Stimulated activated CD4-positive, alpha-beta T cell treated with anti-CD3 and anti-CD28 coated beads, Interleukin-12 subunit alpha, Interleukin-12 subunit beta, amount 100 ng/mL, for 4 hours (primary cell): ENCODE measurements at regions not wholly inside any gene's neighbourhood (a gene's known extent, or its start where the extent isn't known, plus 50 kb on each side); places are given as distances from the start of the nearest gene placed in this dataset.
A peak's percentile ranks its signal among the peaks of the same experiment; 100 is the strongest.
"Not testable (repeated sequence)": the region's sequence is repeated elsewhere in the genome, so short reads cannot be mapped to it uniquely, and the experiment has no call there.

Source experiments
- DNase-seq: peaks from one replicate; pipeline ENCODE4 v3.0.0-alpha.2; 2020

DNA sequence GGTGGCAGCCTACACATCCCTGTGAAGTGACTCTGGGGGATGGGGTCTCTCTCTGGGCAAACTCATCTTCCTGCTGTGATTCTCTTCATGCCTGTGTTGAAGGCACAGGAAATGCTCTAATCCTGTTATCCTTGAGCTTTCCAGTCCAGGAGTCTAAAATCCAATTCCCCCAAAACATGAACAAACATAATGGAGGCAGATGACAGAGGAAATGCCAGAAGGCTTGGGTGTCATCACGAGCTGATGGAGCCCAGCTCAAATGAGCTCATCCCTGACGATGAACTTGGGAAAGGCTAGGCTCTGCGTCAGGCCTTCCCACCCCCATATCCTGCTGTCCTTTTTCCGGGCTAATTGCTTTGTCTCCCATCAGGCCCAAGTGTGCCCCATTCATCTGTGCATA lies 165.9 kb upstream of the PODXL start:
- no peak for DNase-seq

DNA sequence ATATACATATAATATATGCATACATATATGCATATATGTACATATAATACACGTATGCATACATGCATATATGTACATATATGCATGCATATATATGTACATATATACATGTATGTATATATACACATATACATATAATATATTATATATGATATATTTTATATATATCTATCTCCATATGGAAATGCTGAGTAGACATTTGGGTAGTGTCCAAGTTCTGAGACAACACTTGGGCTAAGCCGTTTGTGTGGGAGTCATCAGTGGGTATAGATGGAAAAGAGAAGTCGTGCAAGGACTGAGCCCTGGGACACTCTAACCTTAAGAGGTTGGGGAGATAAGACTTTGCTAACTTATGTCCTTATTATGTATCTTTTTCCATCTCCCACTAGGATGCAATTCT lies 165.2 kb upstream of the PODXL start:
- DNase-seq, result no peak

DNA sequence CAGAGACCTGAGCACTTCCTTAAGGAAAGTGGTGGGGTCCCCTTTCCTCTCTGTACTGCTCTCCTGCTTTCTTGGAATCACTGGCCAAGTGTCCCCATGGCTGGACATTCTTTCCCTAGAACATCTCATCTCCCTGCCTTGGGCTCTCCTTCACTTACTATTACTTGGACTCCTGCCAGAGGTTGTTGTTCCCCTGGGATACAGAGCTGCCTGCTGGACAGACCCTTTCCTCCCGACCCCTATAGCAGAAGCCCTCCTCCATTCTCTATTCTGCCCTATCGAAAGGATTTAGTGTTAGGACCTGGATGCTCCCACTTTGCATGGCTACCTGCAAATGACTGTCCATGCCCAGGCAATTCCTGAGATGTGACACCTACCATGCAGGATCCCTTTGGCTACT lies 164.3 kb upstream of the PODXL start:
- DNase-seq, result no peak

DNA sequence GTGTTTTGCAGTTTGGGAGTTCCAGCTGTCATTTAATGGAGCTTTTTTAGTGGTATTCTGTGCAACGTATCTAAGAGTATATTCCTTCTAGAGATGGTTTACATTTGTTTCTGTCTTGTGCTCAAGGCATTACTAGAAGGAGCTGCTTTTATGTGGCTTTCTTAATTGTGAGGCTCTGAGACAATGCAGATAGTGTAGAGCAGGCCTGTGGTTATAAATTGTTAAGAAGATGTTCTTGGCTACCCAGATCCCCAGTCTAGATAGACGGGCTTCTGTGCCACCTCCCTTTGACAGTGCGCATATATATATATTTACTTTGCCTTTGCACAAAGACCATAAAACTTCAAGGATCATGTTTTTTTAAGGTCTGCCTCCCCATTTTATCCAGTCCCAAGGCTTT lies 160.8 kb upstream of the PODXL start:
- no peak for DNase-seq

DNA sequence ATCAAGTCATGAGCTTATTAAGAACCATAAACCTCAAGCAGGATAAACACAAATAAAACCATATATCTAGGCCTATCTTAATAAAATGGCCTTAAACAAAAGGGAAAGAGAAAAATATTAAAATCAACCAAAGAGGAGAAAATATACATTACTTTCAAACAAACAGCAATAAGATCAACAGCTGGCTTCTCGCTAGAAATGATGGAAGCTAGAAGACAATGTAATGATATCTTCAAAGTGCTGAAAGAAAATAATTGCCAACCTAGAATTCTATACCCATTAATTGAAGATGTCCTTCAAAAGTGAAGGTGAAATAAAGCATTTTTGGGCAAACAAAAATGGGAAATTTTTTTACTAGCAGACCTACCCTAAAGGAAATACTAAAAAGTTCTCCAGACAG lies 142.9 kb upstream of the PODXL start:
- DNase-seq, result no peak

DNA sequence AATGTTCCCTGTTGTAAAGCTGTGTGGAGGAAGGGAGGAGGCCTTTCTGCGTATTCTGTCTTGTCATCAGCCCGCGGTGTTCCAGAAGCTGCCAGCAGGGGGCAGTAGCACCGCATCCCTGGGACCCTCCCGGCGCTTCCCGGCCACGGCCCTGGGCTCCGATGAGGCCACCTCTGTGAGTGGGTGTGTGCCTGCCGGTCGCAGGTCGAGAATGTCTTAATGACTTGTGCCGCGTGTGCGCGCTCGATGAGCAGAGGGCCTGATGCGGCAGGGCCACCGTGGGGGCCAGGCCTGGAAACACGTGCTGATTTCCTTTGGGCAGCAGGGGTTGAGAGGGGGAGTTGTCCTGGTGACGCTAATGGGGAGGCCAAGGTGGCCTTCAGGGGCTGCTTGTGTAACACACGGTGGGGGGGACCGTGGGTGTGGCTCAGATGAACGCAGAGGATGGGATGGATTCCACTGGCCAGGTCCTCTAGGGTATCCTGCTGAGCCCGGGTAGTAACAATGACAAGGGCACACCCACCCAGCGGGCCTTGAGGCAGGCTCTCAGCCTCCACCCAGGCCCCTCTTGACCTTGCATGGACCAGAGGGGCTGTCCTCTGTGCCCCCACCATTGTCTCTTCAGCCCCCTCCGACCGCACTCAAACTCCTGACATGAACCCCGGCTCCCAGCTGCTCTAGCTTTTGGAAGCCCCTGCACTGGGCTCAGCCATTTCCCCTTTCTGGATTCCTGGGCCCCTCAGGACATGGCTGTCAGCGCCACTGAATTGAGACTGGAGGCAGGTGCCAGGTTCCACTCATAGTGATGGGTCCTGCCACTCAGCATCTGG lies 135.9 kb upstream of the PODXL start:
- peak; percentile 27 for DNase-seq

DNA sequence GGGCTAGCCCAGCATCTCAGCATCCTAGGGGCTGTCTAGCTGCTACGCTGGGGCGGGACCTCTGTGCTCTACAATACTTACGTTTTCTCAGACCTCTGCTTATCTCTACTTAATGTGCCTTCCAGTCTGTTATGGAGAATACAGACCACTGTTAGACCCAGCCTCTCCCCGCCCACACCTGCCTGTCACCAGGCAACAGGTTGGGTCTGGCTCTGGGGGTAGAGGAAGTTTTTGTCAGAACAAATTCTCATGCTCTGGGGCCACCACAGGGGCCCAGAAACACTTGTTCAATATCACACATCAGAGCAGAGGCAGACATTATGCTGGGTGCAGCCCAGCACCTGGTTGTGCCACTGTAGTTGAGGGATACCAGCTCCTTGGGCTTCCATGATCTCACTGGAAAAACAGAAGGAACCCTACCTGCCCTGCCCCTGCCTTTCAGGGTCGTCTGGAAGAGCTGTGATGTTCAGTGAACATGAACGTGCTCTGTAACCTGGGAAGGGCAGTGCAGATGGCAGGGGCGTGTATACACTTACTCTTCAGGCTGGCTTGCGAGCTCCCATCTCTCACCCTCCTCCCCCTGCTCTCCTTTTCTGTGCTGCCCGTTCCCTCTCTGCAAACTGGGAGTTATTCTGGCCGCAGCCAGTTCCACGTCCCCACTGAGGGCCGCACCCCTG lies 135.2 kb upstream of the PODXL start:
- DNase-seq, result no peak

DNA sequence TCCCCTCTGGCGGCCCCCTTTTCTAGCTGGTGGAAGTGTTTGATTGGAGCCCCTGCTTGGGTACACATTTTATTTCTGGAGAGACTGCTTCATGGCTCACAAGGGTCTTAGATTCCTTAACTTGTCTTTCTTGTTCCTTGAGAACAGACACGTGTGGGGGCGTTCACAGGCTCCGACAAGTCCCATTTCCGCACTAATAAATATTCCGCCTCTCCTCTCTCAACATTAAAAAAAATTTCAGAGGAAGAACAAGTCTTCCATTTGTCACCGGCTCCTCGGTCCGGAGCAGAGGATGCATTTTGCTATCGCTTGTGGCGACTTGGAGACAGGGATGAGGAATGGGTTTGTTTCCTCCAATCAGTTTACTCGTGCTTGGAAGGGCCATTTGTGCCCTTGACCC lies 134.0 kb upstream of the PODXL start:
- no peak for DNase-seq

DNA sequence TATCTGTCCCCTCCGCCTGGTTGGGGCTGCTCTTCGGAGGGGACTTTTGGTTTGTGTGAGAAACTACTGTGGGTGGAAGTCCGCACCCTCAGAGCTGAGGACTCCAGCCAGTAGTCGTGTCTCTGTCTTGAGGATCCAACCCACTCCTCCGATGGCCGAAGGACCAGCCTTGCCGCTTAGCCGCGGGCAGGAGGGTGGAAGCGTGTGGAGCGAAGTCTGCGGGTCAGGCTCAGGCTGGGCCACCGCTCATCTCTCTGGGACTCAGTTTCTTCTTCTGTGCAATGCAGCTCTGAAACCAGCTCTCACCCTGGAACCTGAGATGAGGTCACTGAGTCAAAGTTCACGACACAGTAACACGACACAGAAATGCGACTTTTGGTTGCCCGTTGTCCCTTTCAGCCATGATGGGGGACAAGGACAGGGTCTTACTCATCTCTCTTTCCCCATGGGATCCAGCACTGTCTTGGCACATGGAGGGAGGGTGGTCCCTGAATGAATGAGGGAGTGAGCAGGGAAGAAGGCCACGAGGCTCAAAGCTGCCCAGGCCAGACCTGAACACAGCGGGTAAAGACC lies 133.3 kb upstream of the PODXL start:
- DNase-seq, result no peak

DNA sequence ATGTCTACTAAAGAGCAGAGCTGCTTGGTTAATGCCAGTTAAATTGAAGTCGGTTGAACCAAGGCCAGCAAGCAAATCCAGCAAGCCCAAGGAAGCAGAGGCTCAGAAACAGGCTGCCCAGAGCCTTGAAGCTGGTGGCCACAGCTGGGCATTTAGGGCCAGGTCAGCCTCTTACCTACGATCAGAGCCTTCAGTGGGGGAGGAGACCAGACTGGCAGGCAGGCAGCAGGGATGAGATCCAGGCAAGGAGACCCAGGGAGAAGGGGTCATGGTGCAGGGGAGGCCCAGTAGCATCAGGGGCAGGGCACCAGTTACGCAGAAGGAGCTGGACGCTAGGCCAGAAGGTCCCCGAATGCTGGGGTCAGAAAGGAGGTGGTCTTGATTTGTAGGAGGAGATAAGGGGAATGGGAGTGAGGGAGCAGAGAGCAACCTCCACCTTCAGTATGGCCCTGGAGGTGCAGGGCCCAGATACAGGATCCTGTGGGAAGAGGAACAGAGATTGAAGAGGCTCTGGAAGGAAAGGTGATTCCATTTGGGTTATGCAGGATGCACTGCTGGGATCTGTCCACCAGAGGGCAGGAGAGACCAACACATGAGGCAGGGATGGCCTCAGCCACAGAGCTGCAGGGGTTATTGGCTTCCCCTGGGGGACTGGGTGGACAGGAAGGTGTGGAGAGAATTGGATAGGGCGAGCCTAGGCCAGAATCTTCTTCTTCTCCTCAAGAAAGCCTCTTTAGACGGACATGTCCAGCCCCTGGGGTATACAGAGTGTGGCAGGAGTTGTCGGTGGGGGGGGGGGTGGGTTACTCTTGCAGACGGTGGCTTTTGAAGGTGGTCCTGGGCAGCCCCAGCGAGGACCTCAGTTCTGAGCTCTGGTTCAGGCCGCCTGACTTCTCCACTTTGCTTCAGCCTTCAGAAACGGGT lies 132.6 kb upstream of the PODXL start:
- DNase-seq, result peak; percentile 47

DNA sequence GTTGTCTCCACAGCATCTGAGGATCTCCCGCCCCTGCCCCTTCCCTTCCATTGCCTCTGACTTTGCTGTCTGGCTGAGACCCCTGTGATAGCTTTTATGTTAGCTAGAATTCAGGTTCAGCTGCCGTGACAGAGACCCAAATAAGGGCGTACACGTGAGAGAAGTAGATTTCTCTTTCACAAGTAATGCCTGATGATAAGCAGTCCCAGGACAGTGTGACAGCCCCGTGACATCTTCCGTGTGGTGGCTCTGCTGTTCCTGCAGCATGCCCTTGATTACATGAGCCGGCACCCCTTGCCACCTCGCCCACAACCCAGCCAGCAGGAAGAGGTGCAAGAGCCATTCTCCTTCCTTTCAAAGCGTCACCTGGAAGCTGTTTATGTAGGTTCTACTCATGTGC lies 130.9 kb upstream of the PODXL start:
- no peak for DNase-seq

DNA sequence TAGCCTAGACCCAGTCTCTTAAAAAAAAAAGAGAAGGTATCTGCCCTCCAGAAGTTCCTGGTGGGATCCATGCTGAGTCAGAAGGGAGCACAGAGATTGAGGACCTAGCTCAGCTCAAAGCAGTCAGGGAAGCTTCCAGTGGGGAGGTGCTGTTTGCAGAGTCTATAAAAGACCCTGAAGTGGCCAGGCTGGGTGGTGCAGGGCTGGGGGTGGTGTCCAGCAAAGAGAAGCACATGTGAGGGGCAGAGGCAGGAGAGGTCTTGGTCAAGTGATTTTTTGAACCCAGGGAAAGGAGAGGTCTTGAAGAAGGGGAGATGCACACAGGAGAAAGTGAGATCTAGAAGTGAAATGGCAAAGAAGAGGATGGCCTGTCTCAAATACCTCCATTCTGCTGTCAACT lies 130.4 kb upstream of the PODXL start:
- DNase-seq, result no peak

DNA sequence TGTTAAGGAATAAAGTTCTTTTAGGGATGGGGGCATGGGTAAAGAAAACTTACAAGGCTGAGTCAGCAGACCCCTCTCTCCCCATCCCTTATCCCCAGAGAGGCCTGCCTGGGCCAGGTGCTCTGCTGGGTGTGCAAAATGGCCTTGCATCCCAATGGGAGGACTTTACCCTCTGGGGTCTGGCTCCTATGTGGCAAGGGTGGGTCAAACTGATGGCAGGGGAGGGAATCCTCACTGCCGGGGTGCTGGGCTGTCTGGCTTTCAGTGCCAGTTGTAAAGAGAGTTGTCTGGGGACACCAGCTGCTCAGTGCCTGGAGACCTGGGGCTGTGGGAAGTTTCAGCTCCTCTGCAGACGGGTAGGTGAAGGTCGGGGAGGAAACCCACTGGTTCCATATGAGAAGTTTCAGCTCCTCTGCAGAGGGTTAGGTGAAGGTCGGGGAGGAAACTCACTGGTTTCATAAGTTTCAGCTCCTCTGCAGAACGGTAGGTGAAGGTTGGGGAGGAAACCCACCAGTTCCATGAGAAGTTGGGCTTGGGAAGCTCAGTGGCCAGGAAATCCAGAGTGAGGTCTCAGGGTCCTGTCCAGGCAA lies 127.2 kb upstream of the PODXL start:
- no peak for DNase-seq

DNA sequence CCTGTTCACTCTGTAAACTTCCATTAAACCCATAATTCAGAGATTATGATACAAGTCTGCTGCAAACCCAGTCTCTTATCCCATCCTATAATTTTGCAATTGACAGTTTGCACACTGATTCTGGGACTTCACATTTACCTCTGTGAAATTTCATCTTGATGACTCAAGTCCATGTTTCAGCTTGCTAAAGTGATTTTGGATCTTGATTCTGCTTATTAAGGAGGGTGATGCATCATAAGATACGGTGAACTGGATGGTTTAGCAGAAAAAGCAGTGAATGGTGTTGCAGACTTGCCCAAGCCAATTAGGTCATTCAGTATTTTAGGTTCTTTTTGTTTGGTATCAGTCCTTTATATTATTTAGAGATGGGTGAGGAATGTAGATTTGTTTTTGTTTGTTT lies 125.5 kb upstream of the PODXL start:
- no peak for DNase-seq

DNA sequence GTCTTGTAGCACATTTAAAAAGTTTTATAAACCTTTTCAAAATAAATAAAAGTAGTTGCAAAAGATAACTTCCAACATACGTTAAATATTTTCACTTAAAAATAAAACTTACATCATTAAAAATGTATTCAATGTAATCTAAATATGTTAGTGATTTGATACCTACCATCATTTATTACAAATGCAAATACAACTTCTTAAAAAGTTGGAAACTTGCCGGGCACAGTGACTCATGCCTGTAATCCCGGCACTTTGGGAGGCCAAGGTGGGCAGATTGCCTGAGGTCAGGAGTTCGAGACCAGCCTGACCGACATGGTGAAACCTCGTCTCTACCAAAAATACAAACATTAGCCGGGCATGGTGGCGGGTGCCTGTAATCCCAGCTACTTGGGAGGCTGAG lies 122.6 kb upstream of the PODXL start:
- not testable (repeated sequence) for DNase-seq

DNA sequence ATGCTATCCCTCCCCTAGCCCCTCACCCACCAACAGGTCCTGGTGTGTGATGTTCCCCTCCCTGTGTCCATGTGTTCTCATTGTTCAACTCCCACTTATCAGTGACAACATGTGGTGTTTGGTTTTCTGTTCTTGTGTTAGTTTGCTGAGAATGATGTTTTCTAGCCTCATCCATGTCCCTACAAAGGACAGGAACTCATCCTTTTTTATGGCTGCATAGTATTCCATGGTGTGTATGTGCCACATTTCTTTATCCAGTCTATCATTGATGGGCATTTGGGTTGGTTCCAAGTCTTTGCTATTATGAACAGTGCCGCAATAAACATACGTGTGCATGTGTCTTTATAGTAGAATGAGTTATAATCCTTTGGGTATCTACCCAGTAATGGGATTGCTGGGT lies 120.4 kb upstream of the PODXL start:
- DNase-seq, result not testable (repeated sequence)

DNA sequence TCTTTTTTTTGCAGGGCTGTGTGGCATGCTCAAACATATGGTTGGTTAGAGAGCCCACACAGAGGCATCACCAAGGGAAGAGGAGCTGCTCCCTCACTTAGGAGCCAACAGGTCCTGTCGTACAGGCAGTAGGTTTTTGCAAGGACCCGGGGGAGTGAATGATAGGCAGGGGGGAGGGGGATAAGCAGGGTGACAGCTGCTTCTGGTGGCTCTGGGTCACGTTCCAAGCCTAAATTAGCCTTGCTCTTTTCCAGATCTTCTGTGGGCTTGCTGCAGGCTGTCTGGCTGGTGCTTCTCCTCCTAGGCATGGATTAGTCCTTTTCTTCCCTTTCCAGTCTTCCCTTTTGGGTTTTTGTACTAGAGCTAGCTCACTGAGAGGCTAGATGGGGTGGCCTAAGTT lies 117.7 kb upstream of the PODXL start:
- no peak for DNase-seq

DNA sequence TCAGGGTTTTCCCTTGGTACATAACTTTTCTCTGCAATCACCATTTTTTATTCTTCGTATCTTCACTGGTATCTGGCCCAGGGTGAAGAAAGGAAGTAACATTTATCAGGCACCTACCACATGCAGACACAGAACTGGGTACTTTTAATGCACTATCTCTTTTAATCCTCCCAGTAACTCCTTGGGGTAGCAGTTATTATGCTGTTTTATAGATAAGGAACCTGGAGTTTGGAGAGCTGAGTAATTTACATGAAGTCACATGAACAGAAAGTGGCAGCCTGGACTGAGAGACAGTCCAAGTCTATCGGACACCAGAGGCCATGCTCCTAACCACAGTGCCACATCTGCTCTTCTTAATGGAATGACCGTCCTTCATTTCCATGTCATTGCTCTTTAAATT lies 117.1 kb upstream of the PODXL start:
- DNase-seq, result no peak

DNA sequence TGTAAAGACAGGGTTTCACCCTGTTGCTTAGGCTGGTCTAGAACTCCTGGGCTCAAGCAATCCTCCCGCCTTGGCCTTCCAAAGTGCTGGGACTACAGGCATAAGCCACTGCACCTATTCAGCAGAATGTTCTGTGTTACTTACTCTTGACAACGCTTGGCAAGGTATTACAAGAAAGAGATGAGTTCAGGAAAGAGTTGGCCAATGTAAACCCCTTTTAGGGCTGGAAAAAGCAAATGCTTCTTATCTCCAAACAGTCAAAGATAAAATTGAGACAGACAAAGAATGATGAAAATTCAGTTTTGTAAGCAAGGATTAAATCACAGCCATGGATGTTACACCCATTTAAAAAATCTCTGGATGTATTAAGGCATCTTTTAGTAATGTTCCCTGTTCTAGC lies 114.0 kb upstream of the PODXL start:
- no peak for DNase-seq

DNA sequence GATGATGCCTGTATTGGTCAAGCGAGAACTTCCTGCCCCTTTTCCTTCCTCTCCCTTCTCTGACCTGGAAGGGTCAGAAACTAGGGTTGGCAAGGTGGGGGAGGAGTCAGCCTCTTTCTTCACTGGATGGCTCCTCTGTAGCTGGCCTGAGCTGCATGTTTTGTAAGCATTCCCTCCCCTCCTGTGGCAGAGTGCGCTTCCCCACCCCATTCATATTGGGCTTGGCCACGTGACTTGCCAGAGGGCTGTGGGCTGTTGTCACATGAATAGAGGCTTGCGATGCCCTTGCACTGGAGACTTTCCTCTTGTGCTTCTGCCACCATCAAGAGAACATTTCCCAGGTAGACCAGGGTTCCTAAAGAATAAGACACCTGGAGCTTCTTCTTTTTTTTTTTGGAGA lies 111.3 kb upstream of the PODXL start:
- DNase-seq, result no peak

DNA sequence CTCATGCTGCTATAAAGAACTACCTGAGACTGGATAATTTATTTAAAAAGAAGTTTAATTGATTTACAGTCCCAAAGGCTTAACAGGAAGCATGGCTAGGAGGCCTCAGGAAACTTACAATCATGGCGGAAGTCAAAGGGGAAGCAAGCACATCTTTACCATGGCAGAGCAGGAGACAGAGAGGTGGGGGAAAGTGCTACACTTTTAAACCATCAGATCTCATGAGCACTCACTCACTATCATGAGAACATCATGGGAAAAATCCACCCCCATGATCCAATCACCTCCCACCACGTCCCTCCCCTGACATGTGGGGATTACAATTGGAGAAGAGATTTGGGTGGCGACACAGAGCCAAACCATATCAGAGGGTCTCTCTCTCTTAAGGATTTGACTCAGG lies 108.6 kb upstream of the PODXL start:
- DNase-seq, result no peak

DNA sequence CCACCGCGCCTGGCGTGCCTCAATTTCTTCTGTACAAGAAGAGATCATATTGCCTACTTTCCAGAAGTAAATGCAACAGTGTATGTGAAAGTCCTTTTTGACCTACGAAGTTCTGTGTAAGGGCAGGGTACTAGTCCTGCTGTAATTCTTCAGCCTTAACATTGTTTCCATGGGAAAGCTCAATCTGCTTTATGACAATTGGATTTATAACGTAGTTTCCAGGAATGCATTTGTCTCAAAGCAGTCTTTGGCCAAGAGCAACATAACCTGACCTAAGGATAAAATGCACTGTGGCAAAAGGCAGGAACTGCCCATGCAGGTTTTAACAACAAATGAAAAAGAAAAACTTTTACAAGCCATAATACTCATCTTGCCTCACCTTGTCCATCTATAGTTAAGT lies 108.1 kb upstream of the PODXL start:
- DNase-seq, result no peak
